IMR-90 (cell line): ENCODE measurements at regions not wholly inside any gene's neighbourhood (a gene's known extent, or its start where the extent isn't known, plus 50 kb on each side); places are given as distances from the start of the nearest gene placed in this dataset.

ENCODE experiments used
- ATAC-seq: fragments of 200-7000 bp; cut with Tn5 transposase; 2 replicates; pipeline ENCODE4 v1.9.1; 2020; ENCODE audit warnings: low read depth, mild to moderate bottlenecking, moderate library complexity
- BruUV-seq: library from RNA; stranded (reverse); fragments of 400-500 nt; replicated peaks from 2 replicates; lab custom pipeline; 2021; lab: Mats Ljungman, UMichigan
- CTCF ChIA-PET: fragments of 300-600 bp; formaldehyde crosslinking; extraction: SDS; loops from one replicate; lab custom pipeline; 2021; ENCODE audit warnings: antibody characterized with exemption; lab: Yijun Ruan, JAX
- POLR2A ChIA-PET: fragments of 300-600 bp; sonication (Branson Sonifier 250); formaldehyde crosslinking; loops from one replicate; lab custom pipeline; 2022; ENCODE audit warnings: antibody characterized with exemption; ENCODE audit not compliant: unreplicated experiment; lab: Charles Lee
- DNase-seq: peaks from one replicate; pipeline ENCODE4 v3.0.0; 2013
- H2AFZ ChIP-seq: replicated peaks from 2 replicates; pipeline ENCODE3; 2013; ENCODE audit warnings: low read length, mild to moderate bottlenecking; ENCODE audit not compliant: poor library complexity
- H2AK5ac ChIP-seq: 2 replicates; pipeline ENCODE4 v1.6.1; 2013; ENCODE audit warnings: low read depth, low read length, inconsistent platforms
- H2AK9ac ChIP-seq: replicated peaks from 2 replicates; pipeline ENCODE3; 2013; ENCODE audit warnings: mild to moderate bottlenecking, low read depth, low read length, moderate library complexity; ENCODE audit not compliant: poor library complexity
- H2BK120ac ChIP-seq: 2 replicates; pipeline ENCODE4 v1.6.1; 2013; ENCODE audit warnings: low read depth, low read length, inconsistent platforms
- H2BK15ac ChIP-seq: 3 replicates; pipeline ENCODE4 v1.6.1; 2013; ENCODE audit warnings: low read depth, low read length, inconsistent platforms
- H2BK20ac ChIP-seq: 2 replicates; pipeline ENCODE4 v1.6.1; 2013; ENCODE audit warnings: low read depth, mild to moderate bottlenecking, inconsistent platforms, low read length, moderate library complexity
- H2BK5ac ChIP-seq: 2 replicates; pipeline ENCODE4 v1.6.1; 2013; ENCODE audit warnings: mild to moderate bottlenecking, low read depth, low read length, inconsistent platforms; ENCODE audit not compliant: poor library complexity, severe bottlenecking
- H3K14ac ChIP-seq: replicated peaks from 2 replicates; pipeline ENCODE4 v1.6.1; 2013; ENCODE audit warnings: low read depth, low read length, inconsistent platforms
- H3K18ac ChIP-seq: 2 replicates; pipeline ENCODE4 v1.6.1; 2013; ENCODE audit warnings: low read depth, low read length, control low read depth
- H3K23ac ChIP-seq: 2 replicates; pipeline ENCODE4 v1.6.1; 2013; ENCODE audit warnings: low read depth, low read length, inconsistent platforms
- H3K27ac ChIP-seq: 2 replicates; pipeline ENCODE4 v1.5.1; 2013; ENCODE audit warnings: mild to moderate bottlenecking, control low read depth, low read length; ENCODE audit not compliant: insufficient read depth
- H3K27me3 ChIP-seq: 2 replicates; pipeline ENCODE4 v1.6.1; 2013; ENCODE audit warnings: low read length; ENCODE audit not compliant: control insufficient read depth, insufficient read depth
- H3K36me3 ChIP-seq: 2 replicates; pipeline ENCODE4 v1.6.1; 2013; ENCODE audit warnings: low read length, mixed read lengths; ENCODE audit not compliant: control insufficient read depth, insufficient read depth
- H3K4ac ChIP-seq: 2 replicates; pipeline ENCODE4 v1.6.1; 2013; ENCODE audit warnings: low read depth, low read length, inconsistent platforms
- H3K4me1 ChIP-seq: 2 replicates; pipeline ENCODE4 v1.6.1; 2013; ENCODE audit warnings: low read length, mixed read lengths; ENCODE audit not compliant: control insufficient read depth, insufficient read depth
- H3K4me2 ChIP-seq: 2 replicates; pipeline ENCODE4 v1.6.1; 2013; ENCODE audit warnings: low read depth, mild to moderate bottlenecking, control low read depth, low read length, moderate library complexity
- H3K4me3 ChIP-seq: 2 replicates; pipeline ENCODE4 v1.5.1; 2013; ENCODE audit warnings: low read depth, mild to moderate bottlenecking, control low read depth, low read length, moderate library complexity; ENCODE audit not compliant: insufficient read depth
- H3K56ac ChIP-seq: 2 replicates; pipeline ENCODE4 v1.6.1; 2013; ENCODE audit warnings: low read length, inconsistent platforms; ENCODE audit not compliant: insufficient read depth; ENCODE audit errors: extremely low read depth
- H3K79me1 ChIP-seq, 2 experiments: 2 replicates each; pipeline ENCODE4 v1.6.1; 2013; ENCODE audit warnings: low read length in 2 of 2, inconsistent platforms in 1 of 2, low read depth in 1 of 2
- H3K9ac ChIP-seq: 2 replicates; pipeline ENCODE4 v1.6.1; 2013; ENCODE audit warnings: low read depth, low read length, control low read depth
- H3K9me1 ChIP-seq: 2 replicates; pipeline ENCODE4 v1.6.1; 2013; ENCODE audit warnings: low read length, inconsistent platforms; ENCODE audit not compliant: insufficient read depth
- H3K9me3 ChIP-seq: 2 replicates; pipeline ENCODE4 v1.6.1; 2013; ENCODE audit warnings: low read length; ENCODE audit not compliant: control insufficient read depth, insufficient read depth
- H4K20me1 ChIP-seq: 2 replicates; pipeline ENCODE4 v1.6.1; 2013; ENCODE audit warnings: low read length, inconsistent platforms; ENCODE audit not compliant: insufficient read depth
- H4K5ac ChIP-seq: 2 replicates; pipeline ENCODE4 v1.6.1; 2013; ENCODE audit warnings: mild to moderate bottlenecking, low read depth, low read length, control low read depth
- H4K8ac ChIP-seq, 2 experiments: 2 replicates each; pipeline ENCODE4 v1.6.1; 2013; ENCODE audit warnings: low read depth in 2 of 2, low read length in 2 of 2, control low read depth in 1 of 2, inconsistent platforms in 1 of 2
- H4K91ac ChIP-seq: 2 replicates; pipeline ENCODE4 v1.6.1; 2013; ENCODE audit warnings: low read depth, low read length, inconsistent platforms; ENCODE audit not compliant: insufficient read depth
- CEBPB ChIP-seq: IDR thresholded peaks from 2 replicates; pipeline ENCODE4 v1.6.1; 2012; ENCODE audit warnings: low read depth, low read length, improper control_type of control experiment
- CHD1 ChIP-seq: IDR thresholded peaks from 2 replicates; pipeline ENCODE4 v1.6.1; 2012; ENCODE audit warnings: low read depth, low read length, improper control_type of control experiment
- MAZ ChIP-seq: IDR thresholded peaks from 2 replicates; pipeline ENCODE4 v1.6.1; 2012; ENCODE audit warnings: low read depth, mild to moderate bottlenecking, low read length, improper control_type of control experiment, moderate library complexity, borderline replicate concordance
- MXI1 ChIP-seq: IDR thresholded peaks from 2 replicates; pipeline ENCODE4 v1.6.1; 2012; ENCODE audit warnings: low read depth, mild to moderate bottlenecking, low read length, moderate library complexity, borderline replicate concordance
- NFE2L2 ChIP-seq: fragments of 150-350 bp; IDR thresholded peaks from 2 replicates; pipeline ENCODE4 v1.6.1; 2016; ENCODE audit warnings: low read depth, mild to moderate bottlenecking, low read length
- RAD21 ChIP-seq: IDR thresholded peaks from 2 replicates; pipeline ENCODE4 v1.6.1; 2012; ENCODE audit warnings: low read length, improper control_type of control experiment
- RCOR1 ChIP-seq: IDR thresholded peaks from 2 replicates; pipeline ENCODE4 v1.6.1; 2012; ENCODE audit warnings: mild to moderate bottlenecking, low read length, improper control_type of control experiment; ENCODE audit not compliant: insufficient replicate concordance
- RFX5 ChIP-seq: IDR thresholded peaks from 2 replicates; pipeline ENCODE4 v1.8.0; 2012; ENCODE audit warnings: low read depth, mild to moderate bottlenecking, low read length, moderate library complexity
- WGBS, 2 experiments: methylation state at CpG; one replicate each; pipeline versions ENCODE4 v1.1.5 to v1.1.7; 2013; ENCODE audit warnings: missing lambda C conversion rate in 2 of 2; ENCODE audit not compliant: insufficient read length in 1 of 2; ENCODE audit errors: extremely low coverage in 2 of 2; 5-methylcytosine and 5-hydroxymethylcytosine counted together
- dilution Hi-C: fragments of 300-500 bp; cut with HindIII; formaldehyde crosslinking; loops from one replicate; pipeline ENCODE4 v1.14.3; 2018; ENCODE audit warnings: low sequenced_read_pairs; ENCODE audit not compliant: unreplicated experiment
- in situ Hi-C: fragments of 300-500 bp; cut with MboI; formaldehyde crosslinking; loops from 3 replicates; pipeline ENCODE4 v1.14.3; 2019; ENCODE audit warnings: low sequenced_read_pairs, inconsistent platforms, mixed read lengths
- intact Hi-C: fragments of 100-400 bp; cut with micrococcal nuclease; formaldehyde crosslinking; loops from 2 replicates; pipeline ENCODE4 v1.10.0; 2022

- H3K18ac ChIP-seq: no peak overlapping the region
- no peaks in the 10 kb centered on the region for H3K4me1 ChIP-seq
- H2BK120ac ChIP-seq: no peak overlapping the region
- H3K56ac ChIP-seq: no peak overlapping the region
- no peak overlapping the region for H3K4me3 ChIP-seq
- no peak overlapping the region for H2AK5ac ChIP-seq
- no peak overlapping the region for H3K4me2 ChIP-seq
- in situ Hi-C loops (no loop called here), dilution Hi-C loops (no loop called here), intact Hi-C loops (no loop called here)
- H2BK15ac ChIP-seq: no peak overlapping the region
- no CpG with 5 or more reads among the region's 6 CpGs for WGBS, 2 experiments
- H3K27ac ChIP-seq: no peak overlapping the region
- no peaks in the 10 kb centered on the region for H3K79me1 ChIP-seq
- DNase-seq: no peak
- no peak for ATAC-seq
- no peak overlapping the region for H4K8ac ChIP-seq
- H4K91ac ChIP-seq: no peak overlapping the region
- H3K36me3 ChIP-seq: no peaks in the 10 kb centered on the region
- ChIA-PET POLR2A (no interaction called here), CTCF (no interaction called here)
- peak overlapping the region; percentile 1 for H2AK9ac ChIP-seq
- no peaks in the 10 kb centered on the region for H3K27me3 ChIP-seq
- peaks cover 16% of the 10 kb centered on the region for H3K9me3 ChIP-seq
- no peak for TF ChIP-seq MXI1
- TF ChIP-seq CHD1: no peak
- TF ChIP-seq RCOR1: no peak
- no peak for TF ChIP-seq CEBPB
- no peak for TF ChIP-seq NFE2L2
- no peak for TF ChIP-seq MAZ
- no peak for TF ChIP-seq RFX5
- no peak for TF ChIP-seq RAD21
- H3K9me1 ChIP-seq: no peaks in the 10 kb centered on the region
- H2AFZ ChIP-seq: no peak overlapping the region
- no peak overlapping the region for H2BK5ac ChIP-seq
- no peak overlapping the region for H3K23ac ChIP-seq
- no peak overlapping the region for H3K4ac ChIP-seq
- no peak overlapping the region for H2BK20ac ChIP-seq
- H3K14ac ChIP-seq: no peak overlapping the region
- no peak overlapping the region for H4K5ac ChIP-seq
- no peak overlapping the region for H3K9ac ChIP-seq
- no peaks in the 10 kb centered on the region for H4K20me1 ChIP-seq
- no TSS peak for BruUV-seq
These were observed 1346.8 kb downstream of the UQCRFS1 start for GRCh38 chr19:27865927-27866777.
